GM19372 (cell line): ENCODE measurements at regions not wholly inside any gene's neighbourhood (a gene's known extent, or its start where the extent isn't known, plus 50 kb on each side); places are given as distances from the start of the nearest gene placed in this dataset.

Source experiments
- ATAC-seq: cut with Tn5 transposase; IDR thresholded peaks from one replicate; pipeline ENCODE4 v1.9.1; 2021; ENCODE audit warnings: mild to moderate bottlenecking, low read depth, moderate library complexity; ENCODE audit not compliant: unreplicated experiment

GRCh38 chr2:39512941-39513340 lies 75.9 kb upstream of the MAP4K3 start:
- no peak for ATAC-seq

GRCh38 chr2:39513641-39514094 lies 76.6 kb upstream of the MAP4K3 start:
- peak; percentile 72 for ATAC-seq

DNA sequence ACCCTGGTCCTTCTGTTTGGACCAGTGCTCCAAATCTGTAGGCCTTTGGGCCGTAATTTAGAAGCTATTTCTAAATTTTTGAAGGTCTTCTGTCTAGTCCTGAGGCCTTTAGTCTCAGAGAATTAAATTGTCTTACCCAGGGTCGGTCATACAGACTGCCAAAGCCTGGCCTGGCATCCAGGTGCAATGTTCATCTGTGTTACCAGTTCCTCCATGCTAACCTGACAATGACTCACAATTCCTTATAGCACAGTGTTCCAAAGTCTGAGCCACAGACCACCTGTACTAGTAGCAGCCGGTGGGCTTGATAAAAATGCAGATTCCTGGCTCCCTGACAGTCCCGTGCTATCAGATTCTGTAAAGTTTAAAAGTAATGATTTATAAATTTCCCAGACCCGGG lies 77.7 kb upstream of the MAP4K3 start:
- no peak for ATAC-seq

- ATAC-seq: no peak
Observed at GRCh38 chr2:39515273-39515896, 78.3 kb upstream of the MAP4K3 start.

DNA sequence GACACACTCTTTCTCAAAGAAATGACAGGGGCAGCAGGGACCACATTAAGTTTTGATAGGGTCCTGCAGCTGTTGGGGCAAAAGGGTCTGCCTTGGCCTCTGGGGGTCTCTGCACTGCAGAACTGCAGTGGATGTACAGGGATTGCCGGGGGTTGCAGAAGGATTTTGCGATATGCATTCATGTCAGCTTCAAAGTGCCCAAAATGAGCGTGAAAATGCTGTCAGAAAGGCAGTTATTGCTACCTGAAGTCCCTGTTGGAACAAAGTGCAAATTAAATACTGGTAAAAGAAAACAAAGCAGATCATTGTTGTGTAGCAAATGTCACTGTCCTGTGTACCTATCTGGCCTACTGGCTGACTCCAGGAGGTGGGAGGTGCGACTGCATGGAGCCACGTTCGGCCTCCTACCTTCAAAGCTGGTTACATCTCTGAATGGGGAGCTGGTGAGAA lies 78.8 kb upstream of the MAP4K3 start:
- ATAC-seq: no peak

GRCh38 chr2:39516347-39517101 lies 79.4 kb upstream of the MAP4K3 start:
- ATAC-seq: no peak

DNA sequence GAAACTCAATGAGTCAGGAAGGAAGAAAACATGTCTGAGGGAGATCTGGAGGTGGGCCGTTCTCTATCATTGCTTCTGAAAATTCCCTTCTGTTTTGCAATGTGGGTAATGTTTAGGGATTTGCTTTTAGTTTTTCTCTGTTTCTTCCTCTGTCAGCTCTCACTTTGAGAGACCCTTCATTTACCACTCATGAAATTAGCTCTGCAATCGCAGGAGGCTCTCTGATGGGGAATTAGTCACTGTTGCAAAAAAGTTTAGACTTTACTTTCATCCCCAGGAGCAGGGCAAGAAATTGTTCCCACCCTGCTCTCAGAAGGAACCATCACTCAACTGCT lies 80.0 kb upstream of the MAP4K3 start:
- no peak for ATAC-seq

DNA sequence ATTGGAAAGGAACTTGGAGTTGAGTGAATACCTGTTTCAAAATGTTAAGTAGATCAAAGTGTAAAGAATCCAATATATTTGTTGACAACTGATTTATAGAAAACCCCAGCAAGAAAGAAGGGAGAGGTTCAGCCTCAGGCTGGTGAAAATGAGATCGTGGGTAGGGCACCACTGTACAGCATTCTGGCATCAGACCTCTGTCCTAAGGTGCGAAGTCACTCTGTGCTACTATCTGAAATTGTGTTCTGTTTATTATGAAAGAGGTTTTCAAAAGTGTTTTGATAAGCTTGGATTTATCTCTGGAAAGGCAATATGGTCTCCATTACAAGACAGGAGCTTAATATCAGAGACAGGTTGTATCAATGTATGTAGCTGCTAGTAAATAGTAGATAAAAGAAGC lies 80.5 kb upstream of the MAP4K3 start:
- ATAC-seq: no peak

DNA sequence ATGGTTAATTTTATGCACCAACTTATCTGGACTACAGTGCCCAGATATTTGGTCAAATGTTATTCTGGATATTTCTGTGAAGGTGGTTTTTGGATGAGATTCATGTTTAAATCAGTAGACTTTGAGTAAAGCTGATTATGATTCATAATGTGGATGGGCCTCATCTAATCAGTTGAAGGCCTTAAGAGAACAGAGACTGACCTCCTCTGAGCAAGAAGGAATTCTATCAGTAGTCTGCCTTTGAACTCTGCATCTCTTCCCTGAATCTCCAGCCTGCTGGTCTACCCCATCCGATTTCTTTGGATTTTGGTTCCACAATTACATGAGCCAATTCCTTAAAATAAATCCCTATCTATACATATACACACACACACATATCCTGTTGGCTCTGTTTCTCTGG lies 82.8 kb upstream of the MAP4K3 start:
- no peak for ATAC-seq

DNA sequence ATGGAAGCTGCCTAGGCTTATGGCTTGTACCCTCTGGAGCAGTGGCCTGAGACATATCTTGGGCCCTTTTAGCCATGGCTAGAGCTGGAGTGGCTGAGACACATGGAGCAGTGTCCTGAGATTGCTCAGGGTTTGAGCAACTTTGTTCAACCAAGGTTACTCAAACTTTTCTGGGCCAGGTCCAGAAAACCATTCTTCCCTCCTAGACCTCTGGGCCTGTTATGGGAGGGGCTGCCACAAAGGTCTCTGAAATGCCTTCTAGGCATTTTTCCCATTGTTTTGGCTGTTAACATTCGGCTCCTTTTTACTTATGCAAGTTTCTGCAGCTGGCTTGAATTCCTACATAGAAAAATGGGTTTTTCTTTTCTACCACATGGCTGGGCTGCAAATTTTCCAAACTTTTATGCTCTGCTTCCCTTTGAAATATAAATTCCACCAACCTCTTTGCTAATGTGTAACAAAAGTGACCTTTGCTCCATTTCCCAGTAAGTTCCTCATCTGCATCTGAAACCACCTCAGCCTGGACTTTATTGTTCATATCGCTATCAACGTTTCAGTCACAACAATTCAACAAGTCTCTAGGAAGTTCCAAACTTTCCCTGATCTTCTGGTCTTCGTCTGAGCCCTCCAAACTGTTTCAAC lies 84.9 kb upstream of the MAP4K3 start:
- no peak for ATAC-seq

GRCh38 chr2:39522518-39522877 lies 85.4 kb upstream of the MAP4K3 start:
- ATAC-seq: no peak

GRCh38 chr2:39523308-39524044 lies 86.4 kb upstream of the MAP4K3 start:
- ATAC-seq: no peak

DNA sequence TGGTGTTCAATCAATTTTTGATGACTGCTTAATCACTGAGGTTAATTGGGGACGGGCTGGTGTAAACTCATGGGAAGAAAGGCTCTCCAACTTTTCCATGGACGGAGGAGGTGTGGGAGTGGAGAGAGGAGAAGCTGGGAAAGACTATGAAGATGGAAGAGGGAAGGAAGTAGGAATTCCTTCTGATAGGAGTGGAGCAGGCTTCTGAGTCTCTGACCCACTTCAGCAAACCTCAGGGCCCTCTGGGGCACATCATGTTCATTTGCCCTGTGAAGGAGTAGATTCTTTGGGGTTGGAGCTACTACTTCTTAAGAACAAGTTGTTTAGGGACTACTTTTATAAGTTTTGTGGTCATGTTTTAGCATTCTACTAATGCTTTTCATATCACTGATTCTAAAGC lies 87.0 kb upstream of the MAP4K3 start:
- no peak for ATAC-seq

GRCh38 chr2:39524756-39525635 lies 87.9 kb upstream of the MAP4K3 start:
- ATAC-seq: no peak

- no peak for ATAC-seq
Observed at GRCh38 chr2:39525636-39526412, 88.7 kb upstream of the MAP4K3 start.

GRCh38 chr2:39528701-39529100 lies 91.6 kb upstream of the MAP4K3 start:
- ATAC-seq: no peak

- no peak for ATAC-seq
Observed at GRCh38 chr2:39529836-39530235, 92.8 kb upstream of the MAP4K3 start.

DNA sequence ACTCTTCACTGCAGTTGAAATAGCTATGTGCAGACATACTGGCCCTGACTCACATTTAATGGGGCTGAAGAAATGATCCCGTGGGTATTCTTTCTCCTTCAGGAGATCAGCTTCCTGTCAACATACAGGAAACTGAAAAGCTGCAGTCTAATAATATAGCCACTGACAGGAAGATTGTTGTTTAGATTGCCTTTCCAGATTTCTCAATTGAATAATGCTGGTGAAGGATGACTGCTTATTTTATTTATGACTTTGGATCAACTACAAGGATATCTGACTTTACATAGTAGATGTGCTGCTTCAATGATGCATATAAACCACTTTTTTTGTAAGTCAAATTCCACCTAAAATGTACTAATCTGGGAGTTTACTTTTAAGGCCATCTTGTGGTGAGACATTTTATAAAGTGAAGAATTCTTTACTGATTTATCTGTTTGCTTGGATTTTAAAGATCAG lies 93.4 kb upstream of the MAP4K3 start:
- ATAC-seq: no peak

DNA sequence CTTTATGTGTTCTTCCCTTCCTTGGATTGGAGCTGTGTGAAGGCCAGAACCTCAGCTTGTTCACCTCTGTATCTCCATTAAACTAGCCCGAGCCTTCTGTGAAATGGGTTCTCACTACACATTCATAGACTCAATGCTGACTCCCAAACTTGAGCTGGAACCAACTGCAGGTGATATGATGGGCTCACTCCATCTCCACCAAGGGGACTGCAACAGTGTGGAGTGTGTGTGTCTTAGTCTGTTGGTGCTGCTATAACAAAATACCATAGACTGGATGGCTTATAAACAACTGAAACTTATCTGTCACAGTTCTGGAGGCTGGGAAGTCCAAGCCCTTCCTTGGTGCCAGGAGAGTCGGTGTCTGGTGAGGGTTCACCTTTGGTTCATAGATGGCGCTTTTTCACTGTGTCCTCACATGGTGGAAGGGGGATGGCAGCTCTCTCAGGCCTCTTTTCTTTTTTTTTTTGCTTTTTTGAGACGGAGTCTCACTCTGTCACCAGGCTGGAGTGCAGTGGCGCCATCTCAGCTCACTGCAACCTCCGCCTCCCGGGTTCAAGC lies 94.2 kb upstream of the MAP4K3 start:
- no peak for ATAC-seq
